ENCODE measurements at regions not wholly inside any gene's neighbourhood (a gene's known extent, or its start where the extent isn't known, plus 50 kb on each side); places are given as distances from the start of the nearest gene placed in this dataset.

DNA sequence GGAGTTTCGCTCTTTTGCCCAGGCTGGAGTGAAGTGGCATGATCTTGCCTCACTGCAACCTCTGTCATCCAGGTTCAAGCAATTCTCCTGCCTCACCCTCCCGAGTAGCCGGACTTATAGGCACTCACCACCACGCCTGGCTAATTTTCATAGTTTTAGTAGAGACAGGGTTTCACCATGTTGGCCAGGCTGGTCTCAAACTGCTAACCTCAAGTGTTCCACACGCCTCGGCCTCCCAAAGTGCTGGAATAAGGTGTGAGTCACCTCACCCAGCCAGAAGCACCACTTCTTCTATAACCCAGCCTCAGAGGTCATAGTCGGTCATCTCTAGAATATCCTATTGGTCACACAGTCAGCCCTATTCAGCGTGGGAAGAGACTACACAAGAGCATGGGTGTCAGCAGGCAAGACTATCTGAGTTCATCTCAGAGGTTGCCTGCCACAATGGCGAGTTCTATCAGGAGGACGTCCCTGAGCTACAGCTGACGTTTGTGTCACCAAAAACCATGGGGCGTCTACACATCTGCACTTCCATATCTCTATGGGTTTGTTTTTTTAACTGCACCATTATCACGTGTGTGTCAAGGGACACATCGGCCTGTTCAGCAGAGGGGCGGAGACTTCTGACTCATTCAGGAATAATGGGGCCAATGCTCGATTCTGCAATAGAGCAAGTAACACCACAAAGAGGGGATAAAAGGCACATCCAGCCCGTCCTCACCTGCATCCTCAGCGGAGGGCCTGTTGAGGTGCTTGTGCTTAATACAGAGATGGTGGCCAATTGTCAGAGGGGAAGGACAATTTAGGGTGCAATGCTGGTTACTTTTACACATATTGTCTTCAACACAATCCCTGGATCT, 256.3 kb upstream of the IRF2BP2 start:
- Histone ChIP-seq H3K36me3 (no peaks in the 10 kb centered on the region), H3K4me3 (no peak overlapping the region), H3K27ac (no peak overlapping the region), H3K4me1 (peaks cover 38% of the 10 kb centered on the region), H3K9me3 (no peaks in the 10 kb centered on the region), H3K27me3 (ENCODE audit: low read depth) (no peaks in the 10 kb centered on the region)
- TF ChIP-seq CTCF (IDR thresholded peaks at IDR 0.05), result no peak
- ATAC-seq (peak; percentile 73 to 80), DNase-seq (peak; percentile 52)
- intact Hi-C loops (cut with DNase I), result no loop called here

GRCh38 chr1:234865171-234866006, 255.4 kb upstream of the IRF2BP2 start:
- DNase-seq (no peak), ATAC-seq (no peak)
- peaks cover 38% of the 10 kb centered on the region for H3K4me1 ChIP-seq
- H3K9me3 ChIP-seq, result no peaks in the 10 kb centered on the region
- H3K36me3 ChIP-seq, result no peaks in the 10 kb centered on the region
- no peak overlapping the region for H3K27ac ChIP-seq
- no peak overlapping the region for H3K4me3 ChIP-seq
- intact Hi-C loops (cut with DNase I), result no loop called here
- no peaks in the 10 kb centered on the region for H3K27me3 ChIP-seq (ENCODE audit: low read depth)
- no peak for TF ChIP-seq CTCF (IDR thresholded peaks at IDR 0.05)

DNA sequence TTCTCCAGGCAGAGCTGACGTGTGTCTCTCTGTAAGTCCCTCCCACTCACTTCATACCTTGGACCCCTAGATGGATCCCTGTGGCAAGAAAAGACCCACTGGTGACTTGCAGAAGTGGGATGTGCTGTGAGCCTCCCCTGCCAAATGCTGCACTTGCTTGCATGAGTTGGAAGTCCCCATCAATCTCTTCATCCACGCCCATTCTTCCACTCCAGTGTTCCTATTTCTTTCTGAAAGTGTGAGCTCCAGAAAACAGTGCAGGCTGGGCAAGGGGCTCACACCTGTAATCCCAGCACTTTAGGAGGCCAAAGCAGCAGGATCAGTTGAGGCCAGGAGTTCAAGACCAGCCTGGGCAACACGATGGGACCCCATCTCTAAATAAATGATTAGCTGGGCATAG, 254.1 kb upstream of the IRF2BP2 start:
- peaks cover 38% of the 10 kb centered on the region for H3K4me1 ChIP-seq
- intact Hi-C loops (cut with DNase I), result no loop called here
- no peaks in the 10 kb centered on the region for H3K27me3 ChIP-seq (ENCODE audit: low read depth)
- ATAC-seq (no peak), DNase-seq (no peak)
- TF ChIP-seq CTCF (IDR thresholded peaks at IDR 0.05), result no peak
- H3K27ac ChIP-seq, result peak overlapping the region; percentile 76
- no peaks in the 10 kb centered on the region for H3K36me3 ChIP-seq
- no peaks in the 10 kb centered on the region for H3K9me3 ChIP-seq
- no peak overlapping the region for H3K4me3 ChIP-seq

GRCh38 chr1:234863551-234863971, 253.6 kb upstream of the IRF2BP2 start:
- no peaks in the 10 kb centered on the region for H3K9me3 ChIP-seq
- intact Hi-C loops (cut with DNase I), result no loop called here
- no peak for DNase-seq
- TF ChIP-seq CTCF (IDR thresholded peaks at IDR 0.05), result no peak
- H3K27me3 ChIP-seq (ENCODE audit: low read depth), result no peaks in the 10 kb centered on the region
- no peak for ATAC-seq
- H3K4me3 ChIP-seq, result no peak overlapping the region
- H3K36me3 ChIP-seq, result no peaks in the 10 kb centered on the region
- peak overlapping the region; percentile 76 for H3K27ac ChIP-seq
- peaks cover 38% of the 10 kb centered on the region for H3K4me1 ChIP-seq

GRCh38 chr1:234862944-234863515, 253.1 kb upstream of the IRF2BP2 start:
- peaks cover 38% of the 10 kb centered on the region for H3K4me1 ChIP-seq
- intact Hi-C loops (cut with DNase I), result no loop called here
- H3K27me3 ChIP-seq (ENCODE audit: low read depth), result no peaks in the 10 kb centered on the region
- H3K36me3 ChIP-seq, result no peaks in the 10 kb centered on the region
- ATAC-seq, result peak; percentile 56 to 68
- H3K27ac ChIP-seq, result peak overlapping the region; percentile 76
- TF ChIP-seq CTCF (IDR thresholded peaks at IDR 0.05), result no peak
- H3K9me3 ChIP-seq, result no peaks in the 10 kb centered on the region
- no peak overlapping the region for H3K4me3 ChIP-seq
- peak; percentile 67 for DNase-seq
